Gastroesophageal sphincter (tissue), 4 donors: ENCODE measurements at regions not wholly inside any gene's neighbourhood (a gene's known extent, or its start where the extent isn't known, plus 50 kb on each side); places are given as distances from the start of the nearest gene placed in this dataset.
"Not testable (repeated sequence)": the region's sequence is repeated elsewhere in the genome, so short reads cannot be mapped to it uniquely, and the experiment has no call there.

Experiments used
- ATAC-seq: fragments of 150-250 bp; one replicate; pipeline ENCODE4 v1.9.1; 2016; ENCODE audit warnings: mild to moderate bottlenecking, moderate library complexity
- H3K27ac ChIP-seq, 4 donors: fragments of 200-600 bp; sonication (generic) in 3 of 4; 1 replicate in 3 of 4; 2 replicates in 1 of 4; pipeline ENCODE4 v1.5.1; 2016 to 2019
- H3K27me3 ChIP-seq: fragments of 200-600 bp; sonication (generic); one replicate; pipeline ENCODE4 v1.5.1; 2019
- H3K36me3 ChIP-seq, 2 donors: fragments of 200-600 bp; sonication (generic); one replicate each; pipeline ENCODE4 v1.5.1; 2019; ENCODE audit warnings: control low read depth in 1 of 2
- H3K4me1 ChIP-seq, 3 donors: fragments of 200-600 bp; sonication (generic); 1 replicate in 2 of 3; 2 replicates in 1 of 3; pipeline ENCODE4 v1.5.1; 2016 to 2019; ENCODE audit warnings: control low read depth in 2 of 3
- H3K4me3 ChIP-seq, 2 donors: fragments of 200-600 bp; sonication (generic); one replicate each; pipeline ENCODE4 v1.5.1; 2019; ENCODE audit warnings: mild to moderate bottlenecking in 1 of 2, moderate library complexity in 1 of 2
- H3K9me3 ChIP-seq, 3 donors: fragments of 200-600 bp; sonication (generic); one replicate each; pipeline ENCODE4 v1.5.1; 2017 to 2019; ENCODE audit warnings: control low read depth in 2 of 3
- CTCF ChIP-seq, 4 experiments: fragments of 200-600 bp in 2 of 4; fragments of 450-650 bp in 2 of 4; sonication (generic) in 1 of 4; IDR thresholded peaks; one replicate each; pipeline ENCODE4 v1.5.1; 2017 to 2019; ENCODE audit warnings: antibody characterized with exemption in 4 of 4, mild to moderate bottlenecking in 2 of 4, moderate library complexity in 2 of 4
- EP300 ChIP-seq: sonication (generic); formaldehyde crosslinking; IDR thresholded peaks from one replicate; pipeline ENCODE4 v1.6.1; 2017; ENCODE audit warnings: antibody characterized with exemption, mild to moderate bottlenecking
- POLR2A ChIP-seq, 2 donors: fragments of 450-650 bp; IDR thresholded peaks; one replicate each; pipeline ENCODE4 v1.6.1; 2017; ENCODE audit warnings: antibody characterized with exemption in 2 of 2, mild to moderate bottlenecking in 2 of 2, moderate library complexity in 1 of 2
- POLR2AphosphoS5 ChIP-seq: sonication (generic); formaldehyde crosslinking; IDR thresholded peaks from one replicate; pipeline ENCODE4 v1.6.1; 2017; ENCODE audit warnings: antibody characterized with exemption
- WGBS, 2 donors: methylation state at CpG; one replicate each; pipeline ENCODE4 v1.1.5; 2018; ENCODE audit warnings: low coverage in 1 of 2; 5-methylcytosine and 5-hydroxymethylcytosine counted together

- H3K9me3 ChIP-seq = no peaks in the 10 kb centered on the region
- 50 to 52% methylated on average over 3 of the region's 3 CpGs for WGBS, 2 donors
- TF ChIP-seq POLR2AphosphoS5 (no peak), POLR2A (IDR thresholded peaks at IDR 0.05) (no peak), CTCF (IDR thresholded peaks at IDR 0.05) (no peak), EP300 (no peak)
- H3K4me3 ChIP-seq = no peak overlapping the region
- no peaks in the 10 kb centered on the region for H3K4me1 ChIP-seq
- no peak for ATAC-seq
- no peaks in the 10 kb centered on the region for H3K36me3 ChIP-seq
- H3K27me3 ChIP-seq = no peaks in the 10 kb centered on the region
- no peak overlapping the region for H3K27ac ChIP-seq
Observed at GRCh38 chr4:94038195-94038594, 169.5 kb upstream of the SMARCAD1 start.

GRCh38 chr4:94039226-94039625 is 168.4 kb upstream of the SMARCAD1 start:
- Histone ChIP-seq H3K4me3 (no peak overlapping the region), H3K9me3 (peaks cover 0 to 9% (median 0%) of the 10 kb centered on the region in 3 donors), H3K36me3 (no peaks in the 10 kb centered on the region), H3K4me1 (no peaks in the 10 kb centered on the region), H3K27ac (no peak overlapping the region), H3K27me3 (no peaks in the 10 kb centered on the region)
- TF ChIP-seq POLR2A (IDR thresholded peaks at IDR 0.05) = no peak
- TF ChIP-seq POLR2AphosphoS5 = no peak
- no peak for TF ChIP-seq EP300
- TF ChIP-seq CTCF (IDR thresholded peaks at IDR 0.05) = no peak
- no peak for ATAC-seq
- WGBS, 2 donors = 87 to 90% methylated on average over 3 to 4 of the region's 4 CpGs

- H3K36me3 ChIP-seq, H3K4me1 ChIP-seq, ATAC-seq, H3K27ac ChIP-seq, H3K4me3 ChIP-seq, H3K27me3 ChIP-seq: not testable (repeated sequence)
- WGBS, 2 donors = 93 to 100% methylated on average over 1 to 8 of the region's 14 CpGs
- peaks cover 0 to 29% (median 0%) of the 10 kb centered on the region in 3 donors for H3K9me3 ChIP-seq
Observed at GRCh38 chr4:94044471-94044870, 163.2 kb upstream of the SMARCAD1 start.

GRCh38 chr4:94063084-94063483 is 144.6 kb upstream of the SMARCAD1 start:
- H3K27ac ChIP-seq = no peak overlapping the region
- no peaks in the 10 kb centered on the region for H3K4me1 ChIP-seq
- ATAC-seq = no peak
- no peak for TF ChIP-seq EP300
- TF ChIP-seq CTCF (IDR thresholded peaks at IDR 0.05) = no peak
- no peak for TF ChIP-seq POLR2AphosphoS5
- TF ChIP-seq POLR2A (IDR thresholded peaks at IDR 0.05) = no peak
- H3K27me3 ChIP-seq = no peaks in the 10 kb centered on the region
- no peaks in the 10 kb centered on the region for H3K9me3 ChIP-seq
- WGBS, 2 donors = 51 to 73% methylated on average over 4 of the region's 4 CpGs
- no peak overlapping the region for H3K4me3 ChIP-seq
- no peaks in the 10 kb centered on the region for H3K36me3 ChIP-seq

GRCh38 chr4:94068753-94069719 is 138.6 kb upstream of the SMARCAD1 start:
- Histone ChIP-seq H3K9me3 (no peaks in the 10 kb centered on the region), H3K27ac (no peak overlapping the region), H3K4me1 (no peaks in the 10 kb centered on the region), H3K36me3 (no peaks in the 10 kb centered on the region), H3K4me3 (no peak overlapping the region), H3K27me3 (no peaks in the 10 kb centered on the region)
- ATAC-seq = no peak
- 30 to 38% methylated on average over 8 of the region's 8 CpGs for WGBS, 2 donors
- no peak for TF ChIP-seq EP300
- no peak for TF ChIP-seq POLR2A (IDR thresholded peaks at IDR 0.05)
- TF ChIP-seq CTCF (IDR thresholded peaks at IDR 0.05) = no peak
- TF ChIP-seq POLR2AphosphoS5 = no peak
